ENCODE measurements at regions not wholly inside any gene's neighbourhood (a gene's known extent, or its start where the extent isn't known, plus 50 kb on each side); places are given as distances from the start of the nearest gene placed in this dataset.

DNA sequence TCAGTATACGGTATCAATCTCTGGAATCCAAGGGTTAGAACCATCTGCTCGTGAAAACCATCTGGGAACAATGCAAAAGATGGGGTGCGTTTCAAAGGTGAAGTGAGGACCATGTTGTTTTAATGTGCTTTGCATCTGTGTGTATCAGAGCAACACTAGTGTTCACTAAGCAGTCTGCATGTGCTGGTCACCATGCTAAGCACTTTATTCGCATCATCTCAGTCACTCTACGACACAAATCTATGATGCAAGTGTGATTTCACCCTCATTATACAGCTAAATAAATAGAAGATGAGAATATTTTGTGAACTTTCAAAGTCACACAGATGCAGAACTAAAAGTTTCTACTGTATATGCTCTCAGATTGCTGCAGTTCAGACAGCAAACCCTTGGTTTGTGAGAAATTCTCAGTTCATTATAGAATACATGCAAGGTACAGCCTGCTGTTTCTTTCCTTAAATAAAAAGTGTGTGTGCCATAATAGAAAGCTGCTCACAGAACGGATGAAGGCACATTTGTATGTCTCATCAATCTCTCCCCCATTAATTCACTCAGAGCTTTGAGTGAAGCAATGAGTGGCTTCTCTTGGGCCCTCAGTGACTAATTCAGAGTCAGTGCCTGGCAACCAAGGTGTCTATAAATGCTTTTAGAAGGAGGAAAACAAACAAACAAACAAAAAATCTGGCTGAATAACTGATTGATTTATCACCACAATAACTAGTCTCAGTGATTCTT is 652.8 kb upstream of the SOX11 start:
- TF ChIP-seq, protein P1, sequence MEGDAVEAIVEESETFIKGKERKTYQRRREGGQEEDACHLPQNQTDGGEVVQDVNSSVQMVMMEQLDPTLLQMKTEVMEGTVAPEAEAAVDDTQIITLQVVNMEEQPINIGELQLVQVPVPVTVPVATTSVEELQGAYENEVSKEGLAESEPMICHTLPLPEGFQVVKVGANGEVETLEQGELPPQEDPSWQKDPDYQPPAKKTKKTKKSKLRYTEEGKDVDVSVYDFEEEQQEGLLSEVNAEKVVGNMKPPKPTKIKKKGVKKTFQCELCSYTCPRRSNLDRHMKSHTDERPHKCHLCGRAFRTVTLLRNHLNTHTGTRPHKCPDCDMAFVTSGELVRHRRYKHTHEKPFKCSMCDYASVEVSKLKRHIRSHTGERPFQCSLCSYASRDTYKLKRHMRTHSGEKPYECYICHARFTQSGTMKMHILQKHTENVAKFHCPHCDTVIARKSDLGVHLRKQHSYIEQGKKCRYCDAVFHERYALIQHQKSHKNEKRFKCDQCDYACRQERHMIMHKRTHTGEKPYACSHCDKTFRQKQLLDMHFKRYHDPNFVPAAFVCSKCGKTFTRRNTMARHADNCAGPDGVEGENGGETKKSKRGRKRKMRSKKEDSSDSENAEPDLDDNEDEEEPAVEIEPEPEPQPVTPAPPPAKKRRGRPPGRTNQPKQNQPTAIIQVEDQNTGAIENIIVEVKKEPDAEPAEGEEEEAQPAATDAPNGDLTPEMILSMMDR (IDR thresholded peaks at IDR 0.05; ENCODE audit: low read depth, low read length, missing control alignments), result no peak
- no peak overlapping the region for H3K4me3 ChIP-seq (replicated peaks; ENCODE audit: low read depth, low read length)

DNA sequence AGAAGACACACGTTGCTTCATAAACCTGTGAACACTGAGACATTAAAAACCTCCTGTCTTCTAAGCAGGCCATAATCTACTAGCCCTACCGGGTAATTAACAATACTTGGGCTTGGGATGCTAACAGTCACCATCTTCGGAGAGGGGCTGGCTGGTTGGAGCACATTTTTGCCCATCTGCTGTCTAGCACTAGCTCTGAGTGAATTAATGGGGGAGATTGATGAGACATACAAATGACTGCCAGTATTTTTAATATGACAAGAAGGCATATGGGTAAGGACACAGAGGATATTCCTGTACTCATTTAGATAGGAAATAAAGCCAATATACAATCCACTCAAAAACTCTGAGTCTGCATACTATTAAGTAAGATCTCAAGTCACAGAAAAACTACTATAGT is 651.6 kb upstream of the SOX11 start:
- TF ChIP-seq, protein P1 (IDR thresholded peaks at IDR 0.05; ENCODE audit: low read depth, low read length, missing control alignments), result no peak
- DNase-seq (ENCODE audit: extremely low read depth, low read depth), result no peak
- no peak overlapping the region for H3K4me3 ChIP-seq (replicated peaks; ENCODE audit: low read depth, low read length)

More for the DNA sequence above, 652.8 kb upstream of the SOX11 start:
- DNase-seq (ENCODE audit: extremely low read depth, low read depth), result no peak

DNA sequence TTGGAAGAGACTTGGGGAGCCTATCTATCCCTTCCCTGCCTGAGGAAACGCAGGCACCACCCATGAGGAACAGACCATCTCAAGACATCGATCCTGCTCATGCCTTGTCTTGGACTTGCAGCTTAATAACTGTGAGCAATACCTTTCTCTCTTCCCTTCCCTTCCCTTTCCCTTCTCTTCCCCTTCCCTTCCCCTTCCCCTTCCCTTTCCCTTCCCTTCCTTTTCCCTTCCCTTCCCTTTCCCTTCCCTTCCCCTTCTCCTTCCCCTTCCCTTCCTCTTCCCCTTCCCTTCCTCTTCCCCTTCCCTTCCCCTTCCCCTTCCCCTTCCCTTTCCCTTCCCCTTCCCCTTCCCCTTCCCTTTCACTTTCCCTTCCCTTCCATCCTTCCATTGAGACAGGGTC is 650.7 kb upstream of the SOX11 start:
- no peak overlapping the region for H3K4me3 ChIP-seq (replicated peaks; ENCODE audit: low read depth, low read length)
- DNase-seq (ENCODE audit: extremely low read depth, low read depth), result no peak
- TF ChIP-seq, protein P1 (IDR thresholded peaks at IDR 0.05; ENCODE audit: low read depth, low read length, missing control alignments), result no peak

DNA sequence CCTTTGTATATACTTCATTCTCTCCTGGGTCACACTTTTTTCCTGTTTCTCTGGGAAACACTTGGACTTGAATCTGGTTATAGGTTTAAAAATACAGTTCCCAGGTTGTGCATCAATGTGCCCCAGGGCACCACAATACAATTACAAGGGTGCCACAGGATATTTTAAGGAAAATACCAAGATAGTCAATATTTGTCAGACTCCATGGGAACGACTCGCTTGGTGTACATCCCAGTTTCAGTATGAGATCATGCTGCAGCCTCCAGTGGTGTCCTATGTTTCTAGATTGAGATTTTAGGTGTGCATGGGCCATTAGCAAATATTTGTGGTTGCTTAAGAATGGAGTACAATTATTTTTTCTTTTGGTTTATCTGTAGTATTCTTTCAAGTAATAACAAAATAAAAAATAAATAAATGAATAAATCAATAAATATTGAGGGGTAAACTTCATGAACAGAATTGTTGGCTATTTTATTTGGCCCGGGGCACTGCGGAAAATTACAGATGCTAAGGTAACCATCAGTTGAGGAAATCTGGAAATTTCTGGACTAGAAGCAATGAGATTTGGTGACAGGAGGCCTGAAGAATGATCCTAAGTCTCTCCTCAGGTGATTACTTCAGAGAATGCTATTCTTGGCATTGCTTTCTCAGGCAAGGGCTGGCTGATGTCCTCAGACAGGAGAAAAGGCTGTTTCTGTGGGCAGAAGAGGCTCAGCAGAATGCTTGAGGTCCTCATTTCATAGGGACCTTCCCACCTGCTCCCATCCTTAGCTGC is 649.3 kb upstream of the SOX11 start:
- TF ChIP-seq, protein P1 (IDR thresholded peaks at IDR 0.05; ENCODE audit: low read depth, low read length, missing control alignments), result no peak
- no peak for DNase-seq (ENCODE audit: extremely low read depth, low read depth)
- H3K4me3 ChIP-seq (replicated peaks; ENCODE audit: low read depth, low read length), result no peak overlapping the region

GRCh38 chr2:5051300-5051699 is 640.9 kb upstream of the SOX11 start:
- no peak for DNase-seq (ENCODE audit: extremely low read depth, low read depth)
- H3K4me3 ChIP-seq (replicated peaks; ENCODE audit: low read depth, low read length), result no peak overlapping the region
- TF ChIP-seq, protein P1 (IDR thresholded peaks at IDR 0.05; ENCODE audit: low read depth, low read length, missing control alignments), result no peak

GRCh38 chr2:5052905-5053304 is 639.3 kb upstream of the SOX11 start:
- no peak for DNase-seq (ENCODE audit: extremely low read depth, low read depth)
- H3K4me3 ChIP-seq (replicated peaks; ENCODE audit: low read depth, low read length), result no peak overlapping the region
- TF ChIP-seq, protein P1 (IDR thresholded peaks at IDR 0.05; ENCODE audit: low read depth, low read length, missing control alignments), result no peak

All from HFF-Myc (cell line).